EH (cell line): ENCODE measurements at regions not wholly inside any gene's neighbourhood (a gene's known extent, or its start where the extent isn't known, plus 50 kb on each side); places are given as distances from the start of the nearest gene placed in this dataset.

ENCODE experiments used
- DNase-seq: peaks from one replicate; pipeline ENCODE4 v3.0.0-alpha.2; 2015; ENCODE audit warnings: low read depth

- DNase-seq: no peak
Observed at GRCh38 chr4:112847781-112848180, 201.7 kb upstream of the ANK2 start.

GRCh38 chr4:112848911-112849310, 200.5 kb upstream of the ANK2 start:
- DNase-seq: no peak

- no peak for DNase-seq
Observed at GRCh38 chr4:112852601-112853000, 196.9 kb upstream of the ANK2 start.

- DNase-seq: no peak
Observed at GRCh38 chr4:112853662-112854256, 195.7 kb upstream of the ANK2 start.

- no peak for DNase-seq
Observed at GRCh38 chr4:112854420-112854819, 195.0 kb upstream of the ANK2 start.

- no peak for DNase-seq
Observed at GRCh38 chr4:112855058-112855457, 194.4 kb upstream of the ANK2 start.

GRCh38 chr4:112857461-112857860, 192.0 kb upstream of the ANK2 start:
- peak; percentile 82 for DNase-seq

- no peak for DNase-seq
Observed at GRCh38 chr4:112858751-112859150, 190.7 kb upstream of the ANK2 start.

GRCh38 chr4:112859456-112860184, 189.8 kb upstream of the ANK2 start:
- DNase-seq: no peak

GRCh38 chr4:112860830-112861690, 188.4 kb upstream of the ANK2 start:
- DNase-seq: no peak

GRCh38 chr4:112861691-112862674, 187.5 kb upstream of the ANK2 start:
- no peak for DNase-seq

- DNase-seq: no peak
Observed at GRCh38 chr4:112865443-112865842, 184.0 kb upstream of the ANK2 start.

GRCh38 chr4:112876316-112876715, 173.1 kb upstream of the ANK2 start:
- DNase-seq: no peak

- DNase-seq: no peak
Observed at GRCh38 chr4:112881842-112882241, 167.6 kb upstream of the ANK2 start.

- no peak for DNase-seq
Observed at GRCh38 chr4:112882286-112882685, 167.2 kb upstream of the ANK2 start.

GRCh38 chr4:112884406-112884805, 165.0 kb upstream of the ANK2 start:
- no peak for DNase-seq

GRCh38 chr4:112885897-112886296, 163.6 kb upstream of the ANK2 start:
- no peak for DNase-seq

- no peak for DNase-seq
Observed at GRCh38 chr4:112888622-112889021, 160.8 kb upstream of the ANK2 start.

GRCh38 chr4:112889199-112889598, 160.3 kb upstream of the ANK2 start:
- DNase-seq: no peak

GRCh38 chr4:112889619-112890527, 159.6 kb upstream of the ANK2 start:
- DNase-seq: peak; percentile 23

GRCh38 chr4:112894480-112894879, 155.0 kb upstream of the ANK2 start:
- no peak for DNase-seq
